ENCODE measurements at regions not wholly inside any gene's neighbourhood (a gene's known extent, or its start where the extent isn't known, plus 50 kb on each side); places are given as distances from the start of the nearest gene placed in this dataset.

DNA sequence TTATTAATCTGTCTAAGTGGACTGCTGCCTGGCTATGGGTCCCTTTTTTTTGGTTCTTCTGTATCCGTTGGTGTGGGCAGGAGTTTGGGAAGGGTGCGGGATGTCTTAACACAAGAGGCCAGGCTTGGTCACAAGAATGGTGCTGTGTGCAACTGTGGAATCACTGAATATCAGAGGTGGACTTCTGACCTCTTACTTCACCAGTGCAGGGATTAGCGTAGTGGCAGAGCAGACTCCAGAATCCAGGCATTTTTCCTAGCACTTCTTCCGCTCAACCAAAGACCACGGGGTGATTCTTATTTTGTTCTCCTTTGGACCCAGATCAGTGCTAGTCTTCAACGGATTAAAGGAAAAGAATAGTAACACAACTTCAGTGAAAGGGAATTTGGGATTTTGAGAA, 254.3 kb upstream of the TNP1 start:
- TF ChIP-seq CTCF (IDR thresholded peaks at IDR 0.05) (no peak), POLR2A (IDR thresholded peaks at IDR 0.05) (no peak)
